GM18505 (cell line): ENCODE measurements at regions not wholly inside any gene's neighbourhood (a gene's known extent, or its start where the extent isn't known, plus 50 kb on each side); places are given as distances from the start of the nearest gene placed in this dataset.
"Not testable (repeated sequence)": the region's sequence is repeated elsewhere in the genome, so short reads cannot be mapped to it uniquely, and the experiment has no call there.

Source experiments
- ATAC-seq: cut with Tn5 transposase; IDR thresholded peaks from one replicate; pipeline ENCODE4 v1.9.1; 2021; ENCODE audit not compliant: unreplicated experiment
- POLR2A ChIP-seq: IDR thresholded peaks from 4 replicates; pipeline ENCODE4 v1.6.1; 2011; ENCODE audit warnings: borderline replicate concordance; ENCODE audit not compliant: insufficient read depth, insufficient read length; ENCODE audit errors: extremely low read depth

DNA sequence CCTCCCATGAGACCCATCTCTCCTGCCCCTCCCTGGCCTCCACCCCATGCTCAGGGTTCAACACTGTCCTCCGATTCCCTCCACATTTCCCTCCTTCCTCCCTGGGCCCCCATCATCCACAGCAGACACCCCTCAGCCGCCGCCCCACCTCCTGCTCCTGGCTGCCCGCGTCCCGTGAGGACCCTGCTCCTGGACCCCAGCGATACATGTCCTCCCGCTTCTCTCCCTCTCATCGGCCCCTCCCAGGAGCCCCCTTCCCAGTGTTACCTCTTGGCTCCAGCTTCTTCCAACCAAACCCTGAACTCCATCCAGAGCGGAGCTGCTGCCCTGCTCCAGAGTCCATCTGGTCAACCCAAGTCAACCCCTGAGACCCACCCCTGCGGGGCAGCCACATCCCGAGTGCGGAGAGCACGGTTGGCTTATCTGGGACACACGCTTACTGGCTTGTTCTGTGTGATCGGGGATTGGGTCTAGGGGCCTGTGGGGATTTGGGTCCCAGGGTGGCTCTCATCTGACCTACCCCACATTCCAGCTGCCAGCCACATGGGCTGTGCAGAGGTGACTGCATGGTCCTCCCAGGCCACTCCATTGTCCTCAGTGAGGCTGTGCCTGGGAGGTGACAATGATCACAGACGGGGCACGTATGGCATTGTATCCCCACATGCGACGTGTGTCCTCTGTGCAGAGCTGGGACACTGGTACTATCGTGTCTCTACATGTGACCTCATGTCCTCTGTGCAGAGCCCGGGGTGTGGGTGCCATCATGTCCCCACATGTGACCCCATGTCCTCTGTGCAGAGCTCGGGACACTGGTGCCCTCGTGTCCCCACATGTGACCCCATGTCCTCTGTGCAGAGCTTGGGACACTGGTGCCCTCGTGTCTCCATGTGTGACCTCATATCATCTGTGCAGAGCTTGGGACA, 333.6 kb downstream of the ADGRD1 start:
- no peak for ATAC-seq
- no peak for TF ChIP-seq POLR2A

DNA sequence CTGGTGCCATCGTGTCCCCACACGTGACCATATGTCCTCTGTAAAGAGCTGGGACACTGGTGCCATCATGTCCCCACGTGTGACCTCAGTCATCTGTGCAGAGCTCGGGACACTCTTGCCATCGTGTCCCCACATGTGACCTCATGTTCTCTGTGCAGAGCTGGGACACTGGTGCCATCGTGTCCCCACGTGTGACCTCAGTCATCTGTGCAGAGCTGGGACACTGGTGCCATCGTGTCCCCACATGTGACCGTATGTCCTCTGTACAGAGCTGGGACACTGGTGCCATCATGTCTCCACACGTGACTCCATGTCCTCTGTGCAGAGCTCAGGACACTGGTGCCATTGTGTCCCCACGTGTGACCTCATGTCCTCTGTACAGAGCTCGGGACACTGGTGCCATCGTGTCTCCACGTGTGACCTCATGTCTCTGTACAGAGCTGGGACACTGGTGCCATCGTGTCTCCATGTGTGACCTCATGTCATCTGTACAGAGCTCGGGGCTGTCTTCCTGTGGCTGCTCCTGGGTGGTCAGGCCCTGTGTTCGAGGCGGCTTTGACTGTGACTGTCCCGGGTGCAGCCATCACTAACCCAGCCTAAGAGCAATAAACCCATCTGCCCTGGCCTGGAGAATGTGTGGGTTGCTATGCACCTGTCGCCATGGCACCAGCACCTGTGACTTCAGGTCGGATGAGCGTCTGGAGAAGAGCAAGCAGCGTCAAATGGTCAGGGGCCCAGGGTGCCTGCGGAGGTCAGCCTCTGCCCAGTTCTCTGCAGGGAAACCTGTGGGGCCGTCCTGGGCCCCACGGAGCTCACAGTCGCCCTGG, 334.4 kb downstream of the ADGRD1 start:
- no peak for ATAC-seq
- no peak for TF ChIP-seq POLR2A

DNA sequence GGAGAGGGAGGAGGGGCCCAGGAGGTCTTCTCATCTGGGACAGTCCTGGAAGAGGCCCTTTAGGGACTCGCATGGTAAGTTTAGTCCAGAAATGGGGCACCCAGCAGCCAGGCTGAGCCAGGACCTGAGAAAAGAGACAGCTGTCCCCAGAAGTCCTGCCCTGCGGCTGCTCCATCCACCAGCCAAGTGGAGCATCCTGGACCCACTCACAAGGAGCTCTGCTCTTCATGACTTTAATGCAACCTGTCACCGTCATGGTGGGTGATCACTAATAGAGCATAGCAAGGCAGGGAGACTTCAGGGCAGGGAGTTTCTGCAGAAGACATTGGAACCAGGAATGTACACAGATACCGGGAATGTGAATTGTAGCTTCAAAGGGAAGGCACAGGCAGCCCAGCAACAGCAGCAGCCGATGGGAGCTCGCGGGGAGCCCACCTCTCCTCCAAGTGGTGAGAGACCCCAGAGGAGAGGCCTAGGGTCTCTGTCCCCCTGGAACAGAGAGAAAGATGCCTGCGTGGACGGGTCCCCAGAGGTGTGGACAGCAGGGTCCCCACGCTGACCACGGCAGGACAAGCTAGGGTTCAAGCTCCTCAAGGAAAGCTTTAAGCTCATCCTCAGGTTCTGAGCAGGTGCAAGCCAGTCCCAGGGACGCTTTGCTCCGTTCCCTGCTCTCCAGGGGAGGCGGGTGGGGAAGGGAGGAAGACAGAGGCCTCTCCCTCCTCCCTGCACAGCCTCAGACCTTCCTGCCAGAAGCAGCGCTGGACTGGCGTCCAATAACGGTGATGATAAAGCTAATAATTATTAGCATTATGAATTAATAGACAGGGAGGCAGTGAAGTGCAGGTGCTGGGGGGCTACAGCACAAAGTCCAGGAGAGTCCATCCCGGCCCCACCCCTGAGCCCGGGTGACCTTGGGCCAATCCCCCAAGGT, 335.3 kb downstream of the ADGRD1 start:
- ATAC-seq, result not testable (repeated sequence)

DNA sequence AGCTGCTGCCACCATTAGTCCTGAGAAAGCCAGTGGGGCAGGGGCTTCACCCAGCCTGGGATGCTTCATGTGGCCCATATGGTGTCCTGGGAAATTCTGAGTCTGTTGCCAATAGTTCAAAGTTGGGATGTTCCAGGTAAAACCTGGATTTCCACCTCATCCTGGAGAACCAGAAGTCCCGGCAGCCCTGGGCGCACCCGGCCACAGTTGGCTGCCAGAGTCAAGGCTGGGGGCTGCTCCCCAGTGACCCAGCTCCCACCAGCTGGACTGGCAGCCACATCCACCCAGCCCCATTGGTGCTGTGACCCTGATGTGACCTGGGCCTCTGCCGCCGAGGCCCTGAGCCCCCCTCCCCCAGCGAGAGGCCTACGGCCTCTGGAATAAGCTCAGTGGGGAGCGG, 336.1 kb downstream of the ADGRD1 start:
- not testable (repeated sequence) for ATAC-seq

DNA sequence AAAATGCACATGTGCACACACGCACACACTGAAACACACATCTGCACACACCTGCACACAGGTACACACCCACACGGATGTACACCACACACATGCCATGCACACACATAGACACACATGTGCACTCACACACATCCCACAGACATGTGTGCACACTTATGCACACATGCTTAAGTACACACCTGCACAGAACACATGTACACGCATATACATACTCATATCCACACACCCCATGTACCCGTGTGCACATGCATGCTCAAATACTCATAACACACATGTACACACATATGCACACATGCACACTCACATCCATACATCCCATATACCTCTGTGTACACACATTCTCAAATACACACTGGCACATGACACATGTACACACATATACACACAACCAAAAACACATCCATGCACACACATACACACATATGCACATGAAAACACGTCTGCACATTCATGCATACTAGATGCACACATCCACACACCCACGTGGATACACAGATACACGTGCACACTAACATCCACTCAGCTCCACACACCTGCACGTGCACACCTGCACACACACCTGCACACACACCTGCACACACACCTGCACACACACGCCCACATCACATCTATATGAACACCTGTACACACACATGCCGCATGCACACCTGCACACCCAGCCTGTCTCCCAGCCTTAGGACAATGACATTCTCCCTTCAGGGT, 336.7 kb downstream of the ADGRD1 start:
- no peak for TF ChIP-seq POLR2A
- ATAC-seq, result no peak

DNA sequence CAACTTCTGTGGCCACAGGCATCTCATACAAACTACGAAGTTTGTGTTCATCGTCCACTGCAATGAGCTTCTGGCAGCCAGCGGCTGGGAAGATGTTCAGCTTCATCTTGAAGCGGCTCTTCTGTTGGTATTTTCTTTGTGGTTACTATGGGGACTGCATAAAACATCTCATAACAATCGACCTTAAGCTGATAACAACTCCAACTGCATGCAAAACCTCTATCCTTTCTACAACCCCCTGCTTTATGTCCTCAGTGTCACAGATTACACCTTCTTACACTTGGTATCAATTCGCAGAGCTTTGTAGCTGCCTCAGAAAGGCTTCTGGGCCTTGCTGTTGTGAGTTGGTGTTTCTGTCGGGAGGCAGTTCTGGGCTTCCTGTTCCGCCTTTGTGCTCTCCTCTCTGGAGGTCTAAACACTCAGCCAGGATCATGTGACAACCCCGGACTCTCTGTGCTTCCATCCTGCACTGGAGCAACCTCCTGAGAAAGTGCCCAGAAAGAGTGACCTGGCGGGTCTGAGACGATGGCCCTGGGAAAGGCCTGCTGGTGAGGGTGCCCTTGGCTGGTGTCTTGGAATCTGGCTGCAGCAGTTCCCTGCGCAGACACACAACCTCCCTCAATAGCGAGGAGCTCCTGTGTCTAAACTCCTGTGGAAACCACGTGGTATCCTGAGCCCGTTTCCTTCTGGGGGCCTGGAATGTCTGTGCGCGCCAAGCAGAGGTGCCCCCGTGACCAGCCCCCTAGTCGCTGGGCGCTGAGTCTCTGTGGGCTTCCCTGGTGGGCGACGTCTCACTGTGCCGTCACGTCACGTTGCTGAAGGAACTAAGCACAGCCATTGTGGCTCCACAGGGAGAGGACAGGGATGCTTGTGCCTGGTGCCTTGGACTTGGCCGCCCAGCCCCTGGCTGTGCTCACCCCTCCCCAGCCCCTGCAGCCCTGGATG, 339.6 kb downstream of the ADGRD1 start:
- not testable (repeated sequence) for ATAC-seq

DNA sequence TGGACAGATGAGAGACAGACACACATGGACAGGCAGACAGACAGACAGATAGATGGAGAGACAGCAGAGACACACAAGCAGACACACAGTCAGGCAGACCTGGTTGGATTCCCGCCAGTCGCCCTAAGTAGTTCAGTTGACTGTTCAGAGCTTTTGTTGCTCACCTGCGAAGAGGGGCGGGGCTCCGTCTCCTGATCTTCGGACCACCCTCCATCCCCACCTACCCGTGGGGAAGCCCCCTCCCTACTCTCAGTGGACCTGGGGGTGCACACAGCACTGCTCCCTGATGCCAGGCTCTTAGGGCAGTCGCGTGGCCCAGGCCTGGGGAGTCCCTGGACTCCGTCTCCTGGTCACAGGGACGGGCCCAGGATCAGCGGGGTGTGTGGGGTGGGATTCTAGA, 341.0 kb downstream of the ADGRD1 start:
- ATAC-seq, result not testable (repeated sequence)

DNA sequence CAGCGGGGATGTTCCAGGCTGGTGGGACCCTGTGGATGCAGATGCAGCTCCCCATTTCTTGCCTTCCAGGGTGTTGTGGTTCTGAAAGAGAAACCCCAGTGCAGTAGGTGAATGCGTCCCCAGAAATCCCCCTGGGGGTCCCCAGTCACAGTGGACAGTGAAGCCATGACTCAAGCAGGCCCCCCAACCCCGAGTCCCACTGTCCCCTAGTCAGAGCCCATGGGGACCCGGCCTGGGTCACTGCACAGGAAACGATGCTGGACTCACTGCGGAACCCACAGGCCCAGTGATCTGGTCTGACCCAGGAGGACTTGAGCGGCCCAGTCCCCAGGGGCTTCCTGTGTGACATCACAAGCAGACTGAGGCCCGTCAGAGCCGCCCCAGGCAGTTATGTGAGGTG, 341.4 kb downstream of the ADGRD1 start:
- not testable (repeated sequence) for ATAC-seq

DNA sequence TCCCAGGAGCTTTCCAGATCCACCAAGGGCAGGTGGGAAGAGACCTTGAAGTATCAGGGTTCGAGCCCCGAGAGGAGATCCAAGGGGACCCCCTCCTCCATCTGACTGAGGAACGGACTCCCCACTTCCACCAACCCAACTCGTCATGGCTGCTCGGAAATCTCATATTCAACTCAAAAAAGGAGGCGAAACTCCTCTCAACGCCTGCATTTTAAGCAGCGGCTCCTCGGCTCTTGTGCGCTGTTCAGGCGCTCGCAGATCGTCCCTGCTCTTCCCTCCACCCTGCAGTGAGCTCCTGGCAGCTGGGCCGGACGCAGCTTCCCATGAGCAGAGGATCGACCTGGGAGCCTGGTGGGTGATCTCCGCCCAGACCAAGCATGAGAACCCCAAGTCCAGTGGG, 341.9 kb downstream of the ADGRD1 start:
- ATAC-seq, result not testable (repeated sequence)

DNA sequence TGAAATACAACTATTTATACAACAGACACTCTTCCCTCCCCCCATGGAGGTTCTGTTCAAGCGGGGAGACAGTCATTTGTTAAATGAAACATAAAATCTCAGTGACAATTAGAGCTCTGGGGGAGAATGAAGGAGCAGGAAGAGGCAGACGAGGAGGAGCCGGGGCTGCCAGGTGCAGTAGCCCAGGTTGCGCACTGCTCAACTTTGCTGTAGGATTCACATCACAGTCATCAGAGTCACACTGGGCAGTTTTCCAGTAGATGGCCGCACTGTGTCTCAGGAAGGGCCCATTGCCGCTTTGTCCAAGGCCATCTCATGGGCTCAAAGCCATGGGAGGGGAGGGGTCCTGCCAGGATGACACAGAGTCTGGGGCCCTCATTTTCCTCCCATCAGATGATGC, 342.4 kb downstream of the ADGRD1 start:
- ATAC-seq, result not testable (repeated sequence)

DNA sequence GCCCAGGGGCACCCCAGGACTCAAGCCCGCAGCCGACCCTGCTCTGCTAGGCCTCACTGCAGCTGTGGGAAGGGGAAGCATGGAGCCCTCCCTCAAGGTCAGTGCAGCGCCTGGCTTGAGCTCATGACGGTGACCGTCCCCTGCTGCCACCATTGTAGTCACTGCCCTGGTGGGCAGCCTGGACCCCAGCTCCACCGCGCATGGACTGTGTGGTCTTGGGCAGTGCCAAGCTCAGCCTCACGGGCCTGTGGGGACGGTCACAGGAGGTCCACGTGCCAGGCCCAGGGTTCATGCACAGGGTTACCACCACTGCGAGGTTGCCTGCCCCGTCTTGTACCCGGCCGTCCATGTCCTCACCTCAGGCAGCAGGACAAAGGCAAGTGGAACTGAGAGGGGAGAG, 342.9 kb downstream of the ADGRD1 start:
- ATAC-seq, result not testable (repeated sequence)

DNA sequence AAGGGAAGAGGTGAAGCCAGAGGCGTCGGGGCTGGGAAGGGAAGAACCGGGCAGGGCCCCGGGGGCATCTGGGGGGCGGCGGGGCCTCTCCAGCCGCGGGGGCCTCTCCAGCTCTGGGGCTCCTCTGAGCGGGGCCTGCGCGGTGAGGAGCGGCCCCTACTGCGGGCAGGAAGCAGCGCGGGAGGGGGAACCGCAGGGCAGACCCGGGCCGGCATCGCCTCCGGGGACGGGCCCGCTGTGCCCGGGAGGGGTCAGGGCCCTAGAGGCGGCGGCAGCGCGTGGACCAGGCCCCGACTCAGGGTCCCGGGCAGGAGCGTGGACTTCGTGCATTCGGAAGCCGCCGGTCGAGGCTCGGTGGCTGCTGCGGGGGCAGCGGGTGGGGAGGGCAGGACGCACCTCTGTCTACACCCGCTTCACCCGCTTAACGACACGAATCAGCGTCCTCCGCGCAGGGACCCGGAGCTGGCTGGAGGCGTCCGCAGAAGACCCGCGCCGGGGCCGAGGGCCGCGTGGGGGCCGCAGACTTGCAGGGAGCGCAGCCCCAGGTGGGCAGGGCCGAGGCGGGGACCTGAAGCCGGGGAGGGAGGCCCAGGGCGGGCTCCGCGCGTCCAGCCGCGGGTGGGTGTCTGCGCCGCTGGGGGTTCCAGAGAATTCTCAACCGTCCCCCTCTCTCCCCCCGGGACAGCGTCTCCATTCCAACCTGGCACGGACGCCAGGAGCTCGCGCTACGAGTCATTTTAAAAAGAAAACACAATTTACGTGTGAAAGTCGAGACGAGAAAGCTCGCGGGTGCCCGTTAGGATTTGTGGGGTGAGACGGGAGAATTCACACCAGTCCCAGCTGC, 345.0 kb downstream of the ADGRD1 start:
- ATAC-seq, result not testable (repeated sequence)

DNA sequence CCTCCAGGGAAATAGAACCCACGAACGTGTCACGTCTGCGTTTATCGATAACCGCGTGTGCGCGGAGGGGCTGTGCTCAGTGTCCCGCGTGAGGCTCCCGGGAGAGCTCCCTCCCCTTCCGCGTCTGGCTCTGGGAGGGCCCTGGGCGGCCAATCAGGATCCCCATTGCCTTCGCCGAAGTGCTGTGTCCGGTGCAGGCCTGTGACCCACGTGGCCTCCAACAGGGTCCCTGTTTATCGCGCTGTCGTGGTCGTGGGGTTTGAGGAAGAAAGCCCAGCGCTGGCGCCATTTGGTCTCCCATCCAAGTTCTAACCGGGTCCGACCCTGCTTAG, 345.6 kb downstream of the ADGRD1 start:
- not testable (repeated sequence) for ATAC-seq

DNA sequence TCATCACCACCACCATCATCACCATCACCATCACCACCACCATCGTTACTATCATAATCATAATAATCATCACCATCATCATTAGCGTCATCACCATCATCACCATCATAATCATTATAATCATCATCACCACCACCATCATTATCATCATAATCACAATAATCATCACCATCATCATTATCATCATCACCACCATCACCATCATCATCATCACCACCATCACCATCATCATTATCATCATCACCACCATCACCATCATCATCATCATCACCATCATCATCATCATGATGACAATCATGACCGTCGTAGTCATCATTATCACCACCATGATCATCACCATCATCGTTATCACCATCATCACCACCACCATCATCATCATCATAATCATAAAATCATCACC, 349.9 kb downstream of the ADGRD1 start:
- not testable (repeated sequence) for ATAC-seq

DNA sequence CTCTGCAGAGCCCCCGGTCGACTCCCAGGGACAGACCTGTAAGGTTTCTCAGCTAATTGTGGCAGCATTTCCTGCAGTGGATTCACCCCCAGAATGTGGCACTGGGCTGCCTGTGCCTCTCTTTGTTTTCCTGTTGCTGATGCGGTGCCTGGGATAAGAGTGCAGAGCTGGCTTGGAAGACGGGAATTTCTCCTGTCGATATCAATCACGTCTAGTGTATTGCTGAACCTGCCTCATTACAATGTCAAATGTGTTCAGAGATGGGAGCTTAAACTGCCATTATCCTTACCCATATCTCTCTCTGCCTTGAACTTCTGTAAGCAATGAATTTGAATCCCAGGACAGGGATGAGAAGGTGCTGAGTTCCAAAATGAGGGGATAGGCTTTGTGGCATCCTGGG, 350.9 kb downstream of the ADGRD1 start:
- ATAC-seq, result not testable (repeated sequence)
